IPS-11a (cell line): ENCODE measurements at regions not wholly inside any gene's neighbourhood (a gene's known extent, or its start where the extent isn't known, plus 50 kb on each side); places are given as distances from the start of the nearest gene placed in this dataset.

ENCODE experiments used
- H3K4me3 ChIP-seq: one replicate; pipeline ENCODE4 v1.5.1; 2013; ENCODE audit warnings: low read depth, low read length, control low read depth

DNA sequence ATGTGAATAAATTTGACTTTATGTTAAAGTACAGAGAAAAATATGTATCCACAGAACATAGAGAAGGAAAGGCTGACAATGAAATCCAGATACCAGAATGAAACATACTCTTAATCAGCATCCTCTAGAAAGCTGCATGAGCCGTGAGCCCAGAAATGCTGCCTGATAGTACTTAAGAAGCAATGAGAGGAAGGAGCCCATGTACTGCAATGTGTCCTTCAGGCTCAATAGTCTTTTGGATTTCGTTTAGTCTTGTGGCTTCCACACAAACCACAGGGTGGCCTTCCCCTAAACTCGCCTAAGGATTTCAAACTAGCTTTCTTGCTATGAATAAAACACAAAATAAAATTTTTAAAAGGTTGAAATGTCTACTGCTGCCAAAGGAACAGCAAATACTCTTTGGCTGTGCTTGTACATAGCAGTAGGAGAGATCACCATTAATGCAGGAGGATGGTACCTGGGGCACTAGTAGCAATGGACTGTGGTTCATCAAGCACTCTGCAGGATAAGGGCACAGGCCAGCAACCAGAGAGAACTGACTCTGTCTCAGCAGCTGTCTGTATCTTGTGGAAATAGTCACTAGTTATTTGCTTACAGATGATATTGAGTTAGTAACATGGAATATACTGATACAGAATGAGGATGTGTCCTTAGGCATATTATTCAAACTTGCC lies 988.3 kb upstream of the LRFN5 start:
- no peak overlapping the region for H3K4me3 ChIP-seq

DNA sequence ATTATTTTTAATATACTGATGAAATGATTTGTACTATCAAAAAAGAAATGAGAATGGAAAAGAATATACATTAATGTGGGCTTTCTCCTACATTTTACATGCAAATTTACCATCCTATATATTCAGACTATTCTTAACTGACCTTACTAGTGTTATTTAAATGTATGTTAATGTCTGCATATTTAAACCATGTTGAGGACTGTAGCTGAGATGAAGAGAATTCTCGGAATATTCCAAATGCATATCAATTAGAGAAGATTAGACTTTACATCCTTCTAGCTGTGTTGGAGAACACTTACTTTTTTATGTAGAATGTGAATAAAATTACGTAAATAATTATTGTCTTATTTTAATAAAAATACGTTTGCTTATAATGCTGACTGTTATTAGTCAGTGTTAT lies 990.1 kb upstream of the LRFN5 start:
- H3K4me3 ChIP-seq = no peak overlapping the region

DNA sequence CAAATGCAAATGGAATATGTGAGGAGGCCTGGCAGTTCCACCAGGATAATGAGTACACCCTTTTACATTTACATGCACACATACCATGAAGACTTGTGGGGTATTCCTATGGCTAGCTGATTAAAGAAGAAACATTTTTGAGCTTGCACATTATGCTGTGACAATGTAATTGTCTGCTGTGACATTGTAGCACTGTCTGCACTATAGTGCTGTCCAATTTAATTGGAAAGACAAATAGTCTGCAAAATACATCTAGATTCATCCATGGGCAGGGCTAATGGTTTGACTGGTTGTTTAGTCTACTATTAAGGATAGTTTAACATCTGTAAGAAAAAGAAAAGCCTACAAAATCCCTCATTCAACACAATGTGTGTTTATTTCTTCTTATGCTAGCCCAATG lies 1005.6 kb upstream of the LRFN5 start:
- H3K4me3 ChIP-seq = no peak overlapping the region

DNA sequence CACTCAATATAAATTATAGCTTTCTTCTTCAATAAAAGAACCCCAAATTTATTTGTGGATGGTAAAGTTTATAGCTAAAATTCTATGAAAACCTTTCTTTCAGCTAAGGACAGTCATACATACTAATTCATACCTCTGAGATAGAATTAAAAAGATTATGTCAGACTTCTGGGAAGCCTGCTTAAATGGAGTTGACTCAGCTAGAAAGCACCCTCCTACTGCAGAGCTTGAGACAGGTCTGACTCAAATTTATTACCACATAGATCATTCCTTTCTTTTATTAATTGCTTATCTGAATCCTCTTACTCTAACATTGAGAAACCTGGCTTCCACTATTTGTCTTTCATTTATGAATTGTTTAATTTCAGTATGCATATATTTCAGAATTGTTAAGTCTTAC lies 1007.0 kb upstream of the LRFN5 start:
- no peak overlapping the region for H3K4me3 ChIP-seq

DNA sequence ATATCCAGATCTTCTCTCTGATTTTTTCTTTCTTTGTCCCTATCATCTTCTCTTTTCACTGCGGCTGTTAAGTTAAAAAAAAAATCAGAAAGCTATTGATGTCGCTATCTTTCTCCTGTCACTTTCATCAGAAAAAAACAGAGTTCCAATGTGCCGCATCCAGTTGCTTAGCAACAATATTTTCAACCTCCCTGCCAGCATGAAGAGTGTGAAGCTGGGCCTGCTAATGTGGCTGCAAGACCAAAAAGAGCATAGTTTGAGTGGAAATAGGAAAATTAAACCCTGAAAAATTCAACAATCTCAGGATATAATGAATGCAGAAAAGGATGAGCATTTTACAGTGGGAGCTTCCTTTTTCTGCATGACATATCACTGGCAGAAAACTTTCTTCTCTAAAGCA lies 1025.4 kb upstream of the LRFN5 start:
- H3K4me3 ChIP-seq = no peak overlapping the region

DNA sequence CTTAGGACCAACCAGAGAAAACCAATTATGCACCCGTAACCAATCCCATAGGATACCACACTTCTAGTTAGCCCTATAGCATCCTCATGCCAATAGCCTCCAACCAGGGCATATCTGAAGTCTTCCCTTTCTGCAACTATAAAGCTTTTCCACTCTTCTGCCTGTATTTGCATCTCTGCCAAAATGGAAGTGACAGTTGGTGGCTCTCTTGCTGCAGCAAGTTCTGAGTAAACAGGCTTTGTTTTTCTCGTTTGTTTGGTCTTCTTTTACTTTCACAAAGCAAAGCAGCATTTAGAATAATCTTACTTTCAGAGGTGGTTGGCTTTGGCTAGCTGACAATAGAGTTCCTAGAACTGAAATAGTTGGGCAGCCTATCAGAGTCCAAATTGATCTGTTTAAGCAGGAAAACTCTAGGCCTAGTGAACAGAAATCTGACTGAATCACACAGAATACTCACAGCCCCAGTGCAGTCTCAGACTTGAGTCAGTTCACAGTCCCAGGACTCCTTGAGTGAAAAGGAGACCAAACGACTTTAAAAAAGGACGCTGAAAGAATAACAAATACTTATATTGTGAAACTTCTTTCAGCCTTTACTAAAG lies 1029.7 kb upstream of the LRFN5 start:
- no peak overlapping the region for H3K4me3 ChIP-seq

DNA sequence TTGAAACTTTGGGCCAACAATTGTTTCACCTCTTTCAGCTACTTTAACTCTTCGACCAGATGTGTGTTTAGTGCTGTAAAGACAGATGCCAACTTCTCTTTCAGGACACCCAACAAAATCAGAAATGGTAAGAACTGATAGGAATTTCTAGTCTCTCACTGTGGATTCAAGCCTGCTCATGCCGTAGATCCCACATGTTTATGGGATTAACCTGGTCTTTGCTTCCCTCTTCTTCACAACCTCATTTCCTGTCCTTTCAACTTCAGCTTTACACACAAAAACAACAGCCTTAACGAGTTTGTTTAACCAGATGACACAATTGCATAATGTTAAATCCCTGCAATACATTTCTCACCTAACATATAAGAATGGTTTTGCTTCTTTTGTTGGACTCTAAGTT lies 1031.9 kb upstream of the LRFN5 start:
- H3K4me3 ChIP-seq = no peak overlapping the region

DNA sequence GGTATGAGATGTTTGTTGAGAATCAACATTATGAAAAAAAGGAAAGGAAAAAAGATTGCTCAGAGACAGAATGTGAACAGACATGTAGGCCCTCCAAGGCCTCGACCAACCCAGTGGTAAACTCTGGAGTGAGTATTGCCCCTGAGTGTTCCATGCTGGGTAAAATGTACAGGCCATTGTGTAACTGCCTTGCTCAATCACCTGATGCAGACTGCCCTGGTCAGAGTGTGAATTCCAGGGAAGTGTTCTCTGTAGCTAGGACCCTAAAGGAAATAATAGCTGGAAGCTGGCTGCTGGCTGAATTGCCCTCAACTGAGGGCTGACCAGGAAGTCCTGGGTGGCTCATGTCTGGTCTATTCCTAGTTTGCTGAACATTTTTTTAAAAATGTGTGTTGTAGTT lies 1081.4 kb upstream of the LRFN5 start:
- H3K4me3 ChIP-seq = no peak overlapping the region

DNA sequence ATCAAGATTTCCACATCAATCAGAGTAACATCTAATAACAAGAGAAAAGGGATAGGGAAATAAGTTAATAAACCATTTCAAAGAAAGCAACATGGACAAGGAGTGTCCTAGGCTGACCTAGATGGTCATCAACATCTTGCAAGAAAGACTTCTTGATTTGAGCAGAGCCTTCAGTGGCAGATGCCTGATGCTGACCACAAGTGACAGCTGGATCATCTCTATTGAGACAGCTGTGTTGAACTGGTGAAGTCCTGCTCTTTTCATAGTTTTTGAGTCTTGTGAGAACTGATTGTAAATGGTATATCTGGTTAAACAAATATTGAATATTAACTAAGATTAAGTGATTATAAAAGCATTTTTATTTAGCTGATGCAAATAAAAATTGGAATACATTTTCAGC lies 1083.6 kb upstream of the LRFN5 start:
- no peak overlapping the region for H3K4me3 ChIP-seq

DNA sequence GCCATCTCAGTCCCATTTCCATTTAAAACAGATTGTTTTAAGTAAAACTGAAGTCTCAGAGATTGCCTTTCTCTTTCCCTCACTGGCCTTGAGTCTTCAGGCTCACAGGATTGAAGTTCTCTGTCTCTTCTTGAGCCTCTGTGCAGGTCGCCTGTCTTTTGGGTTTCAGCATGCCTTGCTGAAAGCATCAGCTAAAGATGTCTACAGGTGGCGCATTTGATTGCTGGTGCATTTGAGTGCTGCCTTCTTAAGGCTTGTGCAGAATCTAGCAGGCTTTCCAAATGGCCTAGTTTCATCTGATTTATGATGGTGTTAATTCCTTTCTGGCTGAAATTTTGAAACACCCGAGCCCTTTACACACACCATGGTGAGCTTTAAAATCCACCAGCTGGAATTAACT lies 1062.2 kb upstream of the FBXO33 start:
- no peak overlapping the region for H3K4me3 ChIP-seq

DNA sequence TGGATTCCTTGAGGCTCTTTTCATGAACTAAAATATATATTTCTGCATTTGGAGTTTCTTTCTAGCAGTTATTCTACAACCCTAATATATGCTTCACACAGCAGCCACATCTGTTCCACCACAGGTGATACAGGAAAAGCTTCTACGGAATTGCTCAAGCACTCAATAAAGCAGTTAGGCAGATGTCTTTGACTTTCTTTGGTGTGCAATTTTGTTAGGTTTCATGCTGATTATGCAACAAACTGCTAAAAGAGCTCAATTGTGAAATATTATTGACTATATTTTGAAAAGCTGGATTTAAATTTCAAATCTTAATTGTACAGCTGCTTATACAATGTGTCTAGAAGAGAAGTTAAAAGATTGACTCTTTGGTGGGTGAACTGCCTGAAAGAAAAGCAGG lies 1055.6 kb upstream of the FBXO33 start:
- no peak overlapping the region for H3K4me3 ChIP-seq

DNA sequence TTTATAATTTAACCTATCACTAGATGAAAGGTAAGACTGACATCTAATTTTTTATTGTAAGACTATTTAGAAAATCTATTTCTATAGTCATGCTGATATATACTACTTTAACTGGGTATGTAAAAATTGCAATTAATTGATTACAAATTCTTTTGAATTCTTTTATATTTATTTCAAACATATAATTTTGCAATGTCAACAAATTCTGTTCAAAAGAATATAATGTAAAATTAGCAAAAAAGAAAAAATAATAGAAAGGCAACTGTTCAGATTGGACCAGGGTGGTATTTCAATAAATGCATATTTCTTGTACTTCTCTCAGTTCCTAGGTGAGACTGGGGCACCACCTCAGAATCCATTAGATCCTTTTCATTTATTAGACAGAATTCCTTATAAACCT lies 1053.5 kb upstream of the FBXO33 start:
- H3K4me3 ChIP-seq = no peak overlapping the region

DNA sequence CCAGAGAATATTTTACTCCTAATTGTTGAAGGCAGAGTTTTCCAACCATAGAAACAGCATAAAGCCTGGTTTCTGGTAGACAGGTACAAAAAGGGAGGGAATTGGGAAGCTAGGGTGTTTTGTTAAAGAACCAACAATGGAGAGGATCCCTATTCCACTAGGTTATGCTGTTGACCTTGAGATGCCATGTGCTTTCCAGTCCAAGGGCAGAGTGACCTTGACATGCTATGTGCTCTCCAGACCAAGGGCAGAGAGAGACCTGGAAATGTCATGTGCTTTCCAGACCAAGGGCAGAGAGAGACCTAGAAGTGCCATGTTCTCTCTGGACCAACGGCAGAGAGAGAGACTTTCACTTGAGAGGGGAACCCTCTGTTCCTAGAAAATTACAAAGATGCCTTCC lies 1043.8 kb upstream of the FBXO33 start:
- H3K4me3 ChIP-seq = no peak overlapping the region

DNA sequence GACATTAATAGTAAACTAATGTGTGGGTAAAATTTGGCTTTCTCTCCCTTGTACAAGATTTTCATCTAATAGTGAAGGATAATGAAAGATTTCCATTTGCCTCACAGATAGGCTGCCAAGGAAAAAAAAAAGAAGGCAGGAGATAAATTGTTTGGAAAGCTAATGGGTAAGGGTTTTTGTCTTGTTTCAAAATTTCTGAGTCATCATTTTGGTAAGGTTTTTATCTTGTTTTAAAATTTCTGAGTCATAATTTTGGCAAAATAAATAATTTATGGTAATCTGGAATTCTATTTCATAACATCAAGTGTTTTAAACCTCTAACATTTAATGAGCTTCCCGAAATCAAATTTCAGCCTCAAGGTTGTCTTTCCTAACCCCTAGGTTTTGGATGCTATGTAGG lies 1035.7 kb upstream of the FBXO33 start:
- H3K4me3 ChIP-seq = no peak overlapping the region

DNA sequence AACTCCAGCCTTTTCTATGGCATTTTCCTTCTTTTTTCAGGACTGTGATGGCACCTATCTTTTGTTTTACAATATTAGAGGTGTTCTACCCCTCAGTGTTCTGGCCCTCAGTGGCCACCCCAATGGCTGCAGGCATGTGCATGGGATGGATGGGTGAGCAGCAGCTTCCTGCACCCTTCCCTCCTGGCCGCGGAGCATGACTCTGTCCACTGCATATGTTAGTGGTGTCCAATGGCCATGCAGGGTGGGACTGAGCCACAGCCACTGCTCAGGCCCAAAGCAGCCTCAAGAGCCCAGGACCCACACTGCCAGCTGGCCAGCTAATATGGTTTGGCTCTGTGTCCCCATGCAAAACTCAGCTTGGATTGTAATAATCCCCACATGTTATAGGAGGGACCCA lies 1032.3 kb upstream of the FBXO33 start:
- no peak overlapping the region for H3K4me3 ChIP-seq

DNA sequence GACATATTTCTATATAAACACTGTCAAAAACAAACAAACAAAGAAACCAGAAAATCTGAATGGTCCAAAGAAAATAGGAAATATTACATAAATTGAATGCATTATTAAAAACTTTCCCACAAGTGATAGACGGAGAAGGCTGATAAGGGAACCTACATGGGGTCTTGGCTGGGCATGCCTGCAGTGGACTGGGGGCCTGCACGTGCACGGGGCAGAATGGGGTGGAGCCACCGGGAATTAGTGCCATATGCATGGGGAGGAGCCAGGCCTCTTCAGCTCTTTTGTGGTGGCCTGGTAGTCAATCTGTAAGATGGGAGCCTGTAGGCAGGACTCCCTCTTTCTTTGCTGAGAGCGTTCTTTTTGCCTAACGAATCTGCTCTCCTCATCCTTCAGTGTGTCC lies 1031.7 kb upstream of the FBXO33 start:
- H3K4me3 ChIP-seq = no peak overlapping the region

DNA sequence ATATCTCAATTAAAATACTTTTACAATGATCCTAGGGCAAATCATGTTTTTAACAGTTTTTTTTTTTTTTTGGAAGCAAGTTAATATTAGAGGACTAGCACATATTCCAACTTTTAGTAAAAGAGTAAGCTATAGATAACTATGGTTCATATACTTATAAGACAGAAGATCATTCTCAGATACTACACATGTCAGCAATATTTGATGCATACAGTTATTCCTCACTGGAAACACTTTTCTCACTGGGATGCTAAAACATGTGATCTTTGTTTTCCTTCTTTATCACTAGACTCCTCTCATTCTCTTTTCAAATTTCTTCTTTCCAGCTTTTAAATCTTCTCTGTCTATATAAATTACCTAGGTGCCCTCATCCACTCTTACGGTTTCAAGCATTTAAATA lies 1020.4 kb upstream of the FBXO33 start:
- H3K4me3 ChIP-seq = no peak overlapping the region

DNA sequence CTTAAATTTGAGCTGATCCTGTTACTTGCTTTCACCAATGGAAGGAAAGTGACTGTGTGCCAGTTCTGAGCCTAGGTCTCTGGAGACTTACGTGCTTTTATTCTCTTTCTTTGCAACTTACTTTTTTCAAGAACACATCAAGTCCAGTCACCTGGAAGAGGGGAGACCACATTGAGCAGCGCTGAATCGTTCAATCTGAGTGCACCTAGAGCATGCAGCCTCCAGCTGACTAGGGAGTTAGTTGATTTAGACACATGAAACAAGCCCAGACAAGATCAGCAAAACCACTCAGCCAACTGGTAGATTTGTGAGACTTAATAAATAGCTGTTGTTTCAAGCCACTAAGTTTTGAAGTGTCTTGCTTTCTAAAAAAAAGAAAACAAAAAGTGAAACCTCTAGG lies 1014.8 kb upstream of the FBXO33 start:
- no peak overlapping the region for H3K4me3 ChIP-seq

DNA sequence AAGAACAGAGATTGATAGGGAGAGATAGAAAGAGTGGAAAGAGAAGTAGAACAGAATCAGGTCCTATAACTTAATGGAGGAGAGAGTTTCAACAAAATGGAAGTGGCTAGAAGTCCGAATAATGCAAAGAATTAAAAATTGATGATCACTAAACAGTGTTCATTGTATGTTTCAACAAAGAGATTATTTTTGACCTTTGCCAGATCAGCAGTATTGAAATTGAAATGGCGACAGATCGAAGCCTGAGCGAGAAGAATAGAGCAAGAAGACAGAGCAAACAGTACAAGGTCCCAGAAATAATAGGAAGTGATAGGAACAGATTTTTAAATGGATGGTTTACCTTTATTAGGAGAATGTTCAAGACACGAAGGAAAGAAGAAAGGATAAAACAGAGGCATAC lies 1012.8 kb upstream of the FBXO33 start:
- H3K4me3 ChIP-seq = no peak overlapping the region

DNA sequence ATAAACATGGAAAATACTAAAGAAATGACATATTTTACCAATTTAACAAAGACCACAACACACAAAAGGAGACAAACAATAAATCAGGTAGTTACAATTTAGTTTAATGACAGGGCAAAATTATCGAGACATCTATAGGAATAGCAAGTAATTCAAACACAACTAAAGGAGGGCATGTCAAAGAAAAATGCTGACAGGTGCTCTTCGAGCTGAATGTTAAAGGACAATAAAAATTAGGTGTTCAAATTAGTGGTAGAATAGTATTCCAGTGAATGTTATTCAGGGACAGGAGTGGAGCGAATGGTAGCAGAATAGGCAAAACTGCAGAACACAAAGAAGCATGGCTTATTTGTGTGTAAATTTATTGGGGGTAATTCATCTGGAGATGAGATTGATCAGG lies 1004.3 kb upstream of the FBXO33 start:
- H3K4me3 ChIP-seq = no peak overlapping the region

DNA sequence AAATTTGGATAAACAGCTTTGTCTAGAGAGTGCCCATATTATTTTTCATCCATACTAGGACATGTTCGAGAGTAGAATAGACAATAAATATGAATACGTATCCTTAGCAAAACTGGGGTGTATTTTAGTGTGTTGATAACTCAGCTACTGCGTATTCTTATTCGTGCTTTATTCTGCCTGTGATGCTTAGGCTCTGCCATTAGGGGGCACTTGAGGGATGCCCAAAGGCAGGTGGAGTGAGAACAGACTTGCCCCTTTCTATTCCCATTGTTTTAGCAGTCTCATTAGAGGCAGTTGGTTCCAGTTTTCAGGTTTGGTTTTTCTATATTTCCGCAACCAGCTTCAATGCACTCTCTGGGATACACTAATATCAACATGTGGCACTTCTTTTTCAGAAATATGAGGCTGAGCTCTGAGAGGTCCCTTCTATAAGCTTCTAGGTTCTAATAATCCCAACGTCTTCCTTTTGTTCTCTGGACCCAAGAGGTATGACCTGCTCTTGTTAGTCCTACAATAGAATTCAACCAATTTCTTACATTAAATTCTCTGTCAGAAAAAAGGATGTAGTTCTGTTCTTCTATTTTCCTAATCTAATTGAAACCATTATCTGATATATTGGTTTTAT lies 985.7 kb upstream of the FBXO33 start:
- no peak overlapping the region for H3K4me3 ChIP-seq

DNA sequence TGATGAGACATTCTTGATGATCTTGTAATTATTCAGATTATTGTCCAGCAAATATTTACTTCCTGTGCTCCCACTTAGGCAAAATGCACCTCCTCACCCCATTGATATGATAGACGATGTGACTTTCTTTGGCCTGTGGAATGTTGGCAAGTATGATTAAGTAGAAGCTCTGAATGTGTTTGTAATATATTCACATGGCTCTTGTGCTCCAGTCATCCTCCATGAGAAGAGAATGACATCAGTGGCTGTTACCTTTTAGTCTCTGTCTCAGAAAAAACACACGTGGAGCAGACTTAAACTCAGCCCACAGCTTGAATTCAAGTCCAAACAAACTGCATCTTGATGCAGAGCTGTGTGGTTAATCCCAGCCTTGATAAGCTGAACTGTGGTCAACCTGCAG lies 984.3 kb upstream of the FBXO33 start:
- no peak overlapping the region for H3K4me3 ChIP-seq

DNA sequence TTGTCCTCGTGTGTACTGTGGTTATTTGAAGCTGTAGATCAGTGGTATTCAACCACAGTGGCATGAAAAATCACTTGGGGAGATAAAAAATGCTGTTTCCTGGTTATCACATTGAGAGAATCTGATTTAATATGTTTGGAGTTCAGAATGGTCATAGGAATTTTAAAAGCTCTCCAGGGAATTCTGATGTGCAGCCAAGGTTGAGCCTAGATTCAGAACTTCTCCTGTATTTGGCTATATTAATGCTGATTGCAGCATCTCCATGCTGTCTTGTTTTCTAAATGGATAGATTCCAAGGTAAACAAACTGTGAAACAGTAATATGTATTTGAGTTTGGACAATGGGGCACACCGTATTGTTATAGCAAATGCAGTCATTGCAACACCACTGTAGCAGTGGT lies 982.2 kb upstream of the FBXO33 start:
- no peak overlapping the region for H3K4me3 ChIP-seq
